ENCODE measurements at regions not wholly inside any gene's neighbourhood (a gene's known extent, or its start where the extent isn't known, plus 50 kb on each side); places are given as distances from the start of the nearest gene placed in this dataset.
A peak's percentile ranks its signal among the peaks of the same experiment; 100 is the strongest.

GRCh38 chr18:25674183-25674582 is 322.2 kb upstream of the ZNF521 start:
- H3K9me3 ChIP-seq (ENCODE audit: control insufficient read depth, low read depth, low read length), result no peaks in the 10 kb centered on the region
- no peaks in the 10 kb centered on the region for H3K27me3 ChIP-seq (ENCODE audit: control insufficient read depth, extremely low read depth, insufficient read depth, low read length)
- H3K9ac ChIP-seq (ENCODE audit: control insufficient read depth, extremely low read depth, insufficient read depth, low read length), result no peak overlapping the region
- no peak overlapping the region for H3K4me3 ChIP-seq (ENCODE audit: control insufficient read depth in 2 of 3, extremely low read depth in 1 of 3, insufficient read depth in 2 of 3, low read depth in 1 of 3, low read length in 3 of 3)
- DNase-seq (ENCODE audit: low read depth, low spot score) (no peak), FAIRE-seq (no peak)
- no peaks in the 10 kb centered on the region for H4K20me1 ChIP-seq (ENCODE audit: control insufficient read depth, extremely low read depth, insufficient read depth, low read length)
- no peaks in the 10 kb centered on the region for H3K36me3 ChIP-seq (ENCODE audit: control insufficient read depth in 2 of 2, extremely low read depth in 1 of 2, insufficient read depth in 2 of 2, low read length in 2 of 2)
- H3K4me2 ChIP-seq (ENCODE audit: control insufficient read depth, extremely low read depth, insufficient read depth, low read depth, low read length), result no peak overlapping the region
- H3K79me2 ChIP-seq (ENCODE audit: control insufficient read depth, insufficient read depth, low read length), result no peaks in the 10 kb centered on the region
- no peak for TF ChIP-seq EZH2 (IDR thresholded peaks at IDR 0.05; ENCODE audit: low read length)
- TF ChIP-seq CTCF (optimal IDR thresholded peaks at IDR 0.05 in 1 of 3, IDR thresholded peaks at IDR 0.05 in 1 of 3, conservative IDR thresholded peaks at IDR 0.05 in 1 of 3; ENCODE audit: extremely low read depth in 1 of 3, insufficient read depth in 2 of 3, low read length in 3 of 3), result no peak
- dilution Hi-C loops (cut with MboI; ENCODE audit: extremely low pct_ligation_motif_present, low sequenced_read_pairs), result no loop called here
- no peaks in the 10 kb centered on the region for H3K9me1 ChIP-seq (ENCODE audit: control insufficient read depth, extremely low read depth, insufficient read depth, low read length)
- no peak overlapping the region for H3K27ac ChIP-seq (ENCODE audit: control insufficient read depth, insufficient read depth, low read length)
- no peaks in the 10 kb centered on the region for H3K4me1 ChIP-seq (ENCODE audit: control insufficient read depth, extremely low read depth, insufficient read depth, low read length)
- no peak overlapping the region for H2AFZ ChIP-seq (ENCODE audit: control insufficient read depth, low read length)

GRCh38 chr18:25672490-25672889 is 320.5 kb upstream of the ZNF521 start:
- no peaks in the 10 kb centered on the region for H3K36me3 ChIP-seq (ENCODE audit: control insufficient read depth in 2 of 2, extremely low read depth in 1 of 2, insufficient read depth in 2 of 2, low read length in 2 of 2)
- H3K9me1 ChIP-seq (ENCODE audit: control insufficient read depth, extremely low read depth, insufficient read depth, low read length), result no peaks in the 10 kb centered on the region
- H3K4me2 ChIP-seq (ENCODE audit: control insufficient read depth, extremely low read depth, insufficient read depth, low read depth, low read length), result no peak overlapping the region
- no peaks in the 10 kb centered on the region for H4K20me1 ChIP-seq (ENCODE audit: control insufficient read depth, extremely low read depth, insufficient read depth, low read length)
- no peaks in the 10 kb centered on the region for H3K4me1 ChIP-seq (ENCODE audit: control insufficient read depth, extremely low read depth, insufficient read depth, low read length)
- DNase-seq (ENCODE audit: low read depth, low spot score) (no peak), FAIRE-seq (no peak)
- H2AFZ ChIP-seq (ENCODE audit: control insufficient read depth, low read length), result no peak overlapping the region
- H3K27ac ChIP-seq (ENCODE audit: control insufficient read depth, insufficient read depth, low read length), result no peak overlapping the region
- no peaks in the 10 kb centered on the region for H3K9me3 ChIP-seq (ENCODE audit: control insufficient read depth, low read depth, low read length)
- H3K27me3 ChIP-seq (ENCODE audit: control insufficient read depth, extremely low read depth, insufficient read depth, low read length), result no peaks in the 10 kb centered on the region
- peak in 2 of 3 experiments; percentile 18 to 34 for TF ChIP-seq CTCF (optimal IDR thresholded peaks at IDR 0.05 in 1 of 3, IDR thresholded peaks at IDR 0.05 in 1 of 3, conservative IDR thresholded peaks at IDR 0.05 in 1 of 3; ENCODE audit: extremely low read depth in 1 of 3, insufficient read depth in 2 of 3, low read length in 3 of 3)
- no peak for TF ChIP-seq EZH2 (IDR thresholded peaks at IDR 0.05; ENCODE audit: low read length)
- no peaks in the 10 kb centered on the region for H3K79me2 ChIP-seq (ENCODE audit: control insufficient read depth, insufficient read depth, low read length)
- dilution Hi-C loops (cut with MboI; ENCODE audit: extremely low pct_ligation_motif_present, low sequenced_read_pairs), result no loop called here
- no peak overlapping the region for H3K9ac ChIP-seq (ENCODE audit: control insufficient read depth, extremely low read depth, insufficient read depth, low read length)
- no peak overlapping the region for H3K4me3 ChIP-seq (ENCODE audit: control insufficient read depth in 2 of 3, extremely low read depth in 1 of 3, insufficient read depth in 2 of 3, low read depth in 1 of 3, low read length in 3 of 3)

Data from keratinocyte (primary cell).